Activated T-helper 1 cell treated with Interleukin-2 at 50 U/mL for 16 hours (primary cell): ENCODE measurements at regions not wholly inside any gene's neighbourhood (a gene's known extent, or its start where the extent isn't known, plus 50 kb on each side); places are given as distances from the start of the nearest gene placed in this dataset.
"Not testable (repeated sequence)": the region's sequence is repeated elsewhere in the genome, so short reads cannot be mapped to it uniquely, and the experiment has no call there.

Source experiments
- DNase-seq: peaks from one replicate; pipeline ENCODE4 v3.0.0-alpha.2; 2020; ENCODE audit warnings: low read depth

DNA sequence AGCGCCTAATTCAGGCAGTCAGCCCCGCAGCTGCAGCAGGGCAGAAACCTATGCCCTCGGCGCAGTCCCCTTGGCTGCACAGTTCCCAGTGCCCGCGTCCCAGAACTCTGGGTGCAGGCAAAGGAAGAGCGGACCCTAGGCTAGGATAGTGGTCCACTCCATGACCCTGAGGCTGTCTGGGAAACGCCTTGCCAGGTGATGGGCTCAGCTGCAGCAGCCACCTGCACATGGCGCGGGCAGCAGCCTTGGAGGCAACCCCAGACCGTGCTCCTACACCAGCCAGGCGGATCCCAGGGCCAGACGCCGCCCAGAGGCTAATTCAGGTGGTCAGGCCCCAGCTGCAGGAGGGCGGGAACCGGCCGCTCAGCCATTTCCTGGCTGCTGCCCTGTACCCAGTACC lies 83.0 kb downstream of the POTEC start:
- not testable (repeated sequence) for DNase-seq

DNA sequence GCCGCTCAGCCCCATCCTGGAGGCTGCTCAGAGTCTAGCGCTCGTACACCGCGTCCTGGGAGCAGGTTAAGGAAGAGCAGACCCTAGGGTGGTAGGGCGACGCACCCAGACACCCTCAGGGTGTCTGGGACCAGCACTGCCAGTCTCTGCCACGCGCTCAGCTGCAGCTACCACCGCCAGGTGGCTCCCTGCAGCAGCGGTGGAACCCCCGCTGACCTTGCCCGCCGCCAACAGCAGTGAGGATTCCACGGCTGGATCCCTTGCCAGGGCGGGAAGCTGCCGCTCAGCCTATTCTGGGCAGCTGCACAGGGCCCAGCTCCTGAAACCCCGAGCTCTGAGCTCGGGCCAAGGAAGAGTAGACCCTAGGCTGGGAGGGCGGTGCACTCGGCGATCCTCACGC lies 83.6 kb downstream of the POTEC start:
- DNase-seq = not testable (repeated sequence)

DNA sequence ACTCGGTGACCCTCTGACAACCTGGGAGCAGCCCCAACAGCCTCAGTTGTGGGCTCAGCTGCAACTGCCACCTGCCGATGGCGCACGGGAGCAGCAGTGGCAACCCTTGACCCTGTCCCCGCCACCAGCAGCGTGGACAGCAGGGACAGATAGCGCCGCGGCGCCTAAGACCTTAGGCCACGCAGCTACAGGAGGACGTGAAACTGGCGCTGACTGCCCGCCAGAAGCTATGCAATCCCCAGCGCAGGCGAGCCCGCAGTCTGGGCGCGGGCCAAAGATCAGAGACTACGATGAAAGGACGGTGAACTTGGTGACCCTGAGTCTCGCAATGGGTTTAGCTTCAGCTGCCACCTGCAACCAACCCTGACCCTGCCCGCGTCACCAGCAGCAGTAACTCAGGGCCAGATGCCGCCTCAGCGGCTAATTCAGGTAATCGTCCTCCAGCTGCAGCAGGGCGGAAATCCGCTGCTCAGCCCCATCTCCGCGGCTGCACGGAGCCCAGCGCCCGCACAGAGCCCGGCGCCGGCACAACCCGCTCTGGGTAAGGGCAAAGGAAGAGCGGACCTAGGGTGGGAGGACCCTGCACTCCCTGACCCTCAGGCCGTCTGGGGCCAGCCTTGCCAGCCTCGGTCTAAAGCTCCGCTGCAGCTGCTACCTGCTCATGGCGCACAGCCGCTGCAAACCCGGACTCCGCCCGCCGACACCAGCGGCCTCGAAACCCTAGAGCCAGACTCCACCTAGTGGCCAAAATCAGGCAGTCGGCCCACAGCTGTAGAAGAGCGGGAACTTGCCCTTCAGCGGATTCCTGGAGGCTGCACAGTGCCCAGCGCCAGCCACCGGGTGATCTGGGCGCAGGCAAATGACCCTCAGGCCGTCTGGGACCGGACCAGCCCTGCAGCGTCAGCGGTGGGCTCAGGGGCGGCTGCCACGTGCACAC lies 85.1 kb downstream of the POTEC start:
- peak; percentile 54 for DNase-seq

DNA sequence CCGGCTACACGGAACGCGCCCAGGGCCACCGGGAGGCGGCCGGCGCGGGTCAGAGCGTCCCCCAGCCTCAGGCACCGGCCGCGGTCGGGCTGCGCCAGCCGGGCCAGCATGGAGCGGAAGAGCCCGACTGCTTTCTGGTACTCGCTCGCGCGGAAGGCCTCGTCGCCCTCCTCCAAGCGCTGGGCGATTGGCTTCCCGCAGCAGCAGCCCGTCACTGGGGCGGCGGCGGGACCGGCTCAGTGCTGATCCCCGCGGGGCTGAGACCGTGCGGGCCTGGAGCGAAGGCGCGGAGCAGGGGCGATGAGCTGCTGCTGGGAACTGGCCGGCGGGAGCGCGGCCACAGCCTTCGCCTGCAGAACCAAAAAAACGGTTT lies 92.8 kb downstream of the POTEC start:
- DNase-seq = peak; percentile 29

DNA sequence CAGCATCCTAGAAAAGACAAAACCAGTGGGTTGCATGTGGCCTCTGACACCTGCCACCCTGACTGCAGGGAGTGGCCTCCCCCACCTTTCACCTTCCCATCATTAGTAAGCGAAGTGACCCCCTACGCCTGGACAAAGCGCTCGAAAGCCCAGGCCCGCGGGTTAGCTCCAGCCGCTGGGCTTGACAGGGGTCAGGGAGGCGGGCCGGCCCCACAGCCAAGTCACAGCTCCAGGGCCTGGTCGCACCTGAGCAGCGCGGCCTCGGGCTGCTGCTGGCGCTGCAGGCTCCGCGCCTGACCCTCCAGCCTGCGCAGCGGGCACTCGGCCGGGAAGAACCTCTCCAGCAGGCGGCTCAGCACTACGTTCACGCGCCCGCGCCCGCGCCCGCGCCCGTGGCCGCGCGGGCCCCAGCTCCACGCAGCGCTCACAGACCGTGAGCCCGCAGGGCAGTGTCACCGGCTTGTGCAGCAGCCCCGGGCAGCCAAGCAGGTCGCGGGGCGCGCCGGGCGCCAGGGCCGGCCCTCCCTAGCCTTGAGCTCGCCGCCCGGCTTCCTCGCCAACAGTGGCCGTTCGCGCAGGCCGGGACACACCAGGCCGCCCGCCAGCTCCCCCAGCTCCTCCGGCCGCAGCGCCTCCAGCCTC lies 93.3 kb downstream of the POTEC start:
- not testable (repeated sequence) for DNase-seq

DNA sequence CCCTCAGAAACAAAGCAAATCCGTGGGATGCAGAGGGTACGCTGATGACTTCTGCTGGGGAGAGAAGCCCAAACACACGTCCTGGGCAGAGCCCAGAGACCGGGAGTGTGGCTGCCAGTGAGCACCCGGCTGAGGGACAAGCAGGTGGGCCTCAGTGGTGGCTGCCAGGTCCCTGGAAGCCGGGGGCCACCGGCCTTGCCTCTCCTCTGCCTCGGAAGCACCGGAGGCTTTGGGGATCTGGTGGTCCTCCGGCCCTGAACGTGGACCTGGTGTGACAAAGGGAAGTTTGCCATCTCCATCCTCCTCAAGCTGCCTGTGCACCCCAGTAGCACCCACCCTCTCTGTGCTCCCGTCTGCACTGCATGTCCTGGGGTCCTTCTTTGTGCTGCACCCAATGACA lies 94.3 kb downstream of the POTEC start:
- DNase-seq = not testable (repeated sequence)

DNA sequence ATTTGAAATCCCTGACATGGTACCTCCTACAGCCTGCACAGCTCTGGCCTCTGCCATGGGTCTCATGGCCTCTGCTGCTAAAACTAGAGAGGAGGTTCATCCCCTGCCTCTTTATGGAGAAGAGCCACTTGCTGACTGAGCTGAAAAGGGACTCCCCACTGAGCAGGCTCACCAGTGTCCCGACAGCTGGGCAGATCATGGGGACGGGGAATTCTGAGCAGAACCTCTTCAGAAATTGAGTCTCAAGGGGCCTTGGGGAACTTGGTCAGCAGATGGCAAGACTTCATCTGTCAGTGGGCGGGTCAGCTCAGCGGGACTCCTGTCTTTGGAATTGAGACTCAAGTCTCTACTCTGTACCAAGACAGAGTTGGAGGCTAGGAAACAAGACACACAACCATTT lies 95.7 kb downstream of the POTEC start:
- DNase-seq = not testable (repeated sequence)

DNA sequence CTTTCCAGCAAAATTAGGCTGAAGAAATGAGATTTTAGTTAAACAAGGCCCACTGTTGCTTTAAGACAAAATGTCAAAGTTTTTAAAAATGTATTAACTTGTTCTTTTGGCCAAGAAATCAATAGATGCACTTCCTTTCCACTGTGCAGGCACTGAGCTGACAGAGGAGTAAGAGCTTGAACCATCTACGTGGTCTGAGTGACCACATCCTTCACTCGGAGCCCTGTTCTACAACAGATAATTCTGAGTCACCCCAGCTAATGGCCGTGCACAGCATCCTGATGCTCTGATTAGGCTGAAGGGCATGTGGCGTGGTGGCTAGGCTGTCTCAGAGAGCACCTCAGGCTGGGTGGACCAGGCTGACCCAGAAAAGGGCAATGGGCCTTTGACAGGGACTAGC lies 107.9 kb downstream of the POTEC start:
- DNase-seq = not testable (repeated sequence)

DNA sequence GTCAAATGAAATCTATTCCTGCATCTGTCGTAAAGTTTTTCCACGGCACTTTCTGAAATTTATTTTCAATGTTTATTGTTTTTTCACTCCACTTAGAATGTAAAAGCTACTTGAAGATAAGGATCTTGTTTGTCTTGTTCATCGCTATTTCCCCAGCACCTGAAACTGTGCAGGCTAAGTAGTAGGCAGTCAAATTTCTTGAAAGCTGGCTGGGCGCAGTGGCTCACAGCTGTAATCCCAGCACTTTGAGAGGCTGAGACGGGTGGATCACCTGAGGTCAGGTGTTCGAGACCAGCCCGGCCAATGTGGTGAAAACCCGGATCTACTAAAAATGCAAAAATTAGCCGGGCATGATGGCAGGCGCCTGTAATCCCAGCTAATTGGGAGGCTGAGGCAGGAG lies 111.0 kb downstream of the POTEC start:
- DNase-seq = not testable (repeated sequence)

DNA sequence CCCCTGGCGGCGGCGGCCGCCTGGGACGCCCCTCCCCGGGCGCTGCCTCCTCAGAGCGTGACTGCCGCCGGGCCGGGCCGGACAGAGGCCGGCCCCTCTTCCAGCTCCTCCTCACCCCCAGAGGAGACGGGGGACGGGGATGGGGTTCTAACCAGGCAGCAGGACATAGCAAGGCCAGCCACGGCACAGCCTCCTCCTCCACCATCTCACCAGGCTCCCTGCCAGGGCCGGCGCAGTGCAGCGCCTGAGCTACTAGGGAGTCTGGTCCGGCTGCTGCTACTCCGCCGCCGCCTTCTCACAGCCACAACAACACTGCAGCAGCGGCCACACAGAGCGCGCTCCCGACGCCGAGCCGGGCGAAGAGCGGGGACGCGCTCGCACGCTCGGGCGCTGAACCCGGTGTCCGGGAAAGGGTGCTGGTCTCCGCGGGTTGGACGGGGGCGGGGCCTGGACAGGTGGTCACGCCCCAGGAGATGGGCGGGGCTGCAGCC lies 112.3 kb downstream of the POTEC start:
- peak; percentile 43 for DNase-seq

DNA sequence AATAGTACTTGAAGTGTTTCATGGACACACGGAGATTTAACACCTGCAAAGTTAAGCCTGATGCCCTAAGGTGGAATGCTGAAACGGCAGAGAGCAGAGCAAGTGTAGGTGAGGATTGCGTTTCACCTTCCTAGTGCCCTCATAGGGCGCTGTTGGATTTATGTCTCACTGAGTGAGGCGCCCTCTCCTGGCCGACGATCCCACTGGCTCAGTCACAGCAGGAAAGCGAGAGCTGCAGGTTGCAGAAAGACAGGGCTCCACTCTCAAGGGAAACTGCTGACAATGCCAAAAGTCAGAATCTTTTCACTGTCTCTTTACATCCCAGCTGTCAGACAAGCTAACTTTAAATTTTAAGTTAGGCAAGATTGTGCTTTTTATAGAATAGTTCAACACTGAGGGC lies 127.6 kb downstream of the POTEC start:
- peak; percentile 7 for DNase-seq

DNA sequence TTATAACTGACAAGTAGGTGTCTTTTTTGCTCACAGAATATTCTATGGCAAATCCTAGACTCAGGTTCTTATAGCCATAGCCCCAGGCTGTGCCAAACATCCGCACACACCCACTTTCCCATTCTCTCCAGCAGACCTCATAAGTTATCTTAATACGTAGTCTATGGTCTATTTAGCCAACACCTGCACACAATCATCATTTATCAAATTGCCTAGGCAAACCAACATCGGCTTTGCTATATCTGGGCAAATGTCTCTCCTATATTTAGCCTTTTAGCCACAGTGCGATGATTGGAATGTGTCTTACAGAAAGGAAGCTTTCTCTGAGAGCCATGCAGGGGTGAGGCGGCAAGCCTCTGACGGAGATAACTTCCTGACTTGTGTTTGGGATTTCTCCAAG lies 128.0 kb downstream of the POTEC start:
- DNase-seq = not testable (repeated sequence)

DNA sequence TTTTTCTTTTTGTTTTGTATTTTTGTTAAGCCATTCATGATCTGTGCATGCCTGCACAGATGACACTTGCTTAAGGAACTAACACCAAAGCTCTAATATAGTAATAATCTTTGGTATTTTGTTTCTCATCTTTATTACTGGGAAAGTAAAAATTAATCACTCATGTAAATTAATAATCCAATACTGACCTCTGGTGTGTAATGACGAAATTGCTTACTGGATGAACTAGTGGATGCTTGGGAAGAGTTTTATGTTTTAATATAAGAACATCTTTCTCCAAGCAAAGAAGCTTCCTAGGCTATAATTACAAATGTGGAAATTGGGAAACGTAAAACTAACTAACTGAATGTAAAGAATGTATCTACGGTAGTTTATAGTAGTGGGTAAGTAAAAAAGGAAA lies 147.9 kb downstream of the POTEC start:
- DNase-seq = not testable (repeated sequence)

DNA sequence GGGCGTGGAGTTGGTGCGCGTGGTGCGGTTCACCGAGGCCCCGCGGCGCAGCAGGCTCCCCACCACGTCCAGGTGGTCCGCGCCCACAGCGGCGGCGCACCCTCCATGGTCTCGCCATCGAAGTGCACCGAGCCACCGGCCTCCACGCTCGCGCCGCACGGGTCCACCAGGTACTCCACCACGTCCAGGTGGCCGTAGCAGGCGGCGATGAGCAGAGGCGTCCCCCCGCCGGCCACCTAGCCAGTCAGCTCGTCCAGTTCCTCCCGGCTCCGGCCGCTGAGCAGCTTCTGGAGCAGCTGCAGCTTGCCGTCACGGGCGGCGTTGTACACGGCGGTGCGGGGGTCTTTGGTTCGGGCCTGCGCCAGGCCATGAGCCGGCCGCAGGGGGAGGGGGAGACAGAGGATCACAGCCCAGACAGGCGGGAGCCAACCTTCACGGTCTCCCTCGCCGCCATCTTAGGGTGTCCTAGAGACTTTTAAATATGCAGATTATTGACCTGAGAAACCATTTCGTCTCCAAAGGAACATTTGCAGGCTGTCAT lies 149.8 kb downstream of the POTEC start:
- DNase-seq = not testable (repeated sequence)

DNA sequence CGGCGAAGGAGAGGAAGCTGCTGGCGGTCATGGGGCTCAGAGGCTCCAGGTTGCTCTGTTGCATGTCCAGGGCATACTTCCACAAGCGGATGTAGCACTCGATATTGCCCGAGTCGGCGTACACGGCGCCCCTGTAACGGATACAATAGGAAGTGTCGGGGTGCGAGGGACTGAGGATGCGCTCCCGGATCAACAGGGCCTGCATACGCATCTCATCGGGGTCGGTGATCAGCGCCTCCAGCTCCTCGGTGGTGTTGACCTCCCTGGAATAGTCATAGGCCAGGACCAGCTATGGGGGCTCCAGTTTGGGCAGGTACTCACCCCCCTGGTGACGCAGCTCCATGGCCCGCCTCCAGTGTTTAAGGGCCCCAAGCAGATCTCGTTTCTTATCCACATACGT lies 150.8 kb downstream of the POTEC start:
- not testable (repeated sequence) for DNase-seq

DNA sequence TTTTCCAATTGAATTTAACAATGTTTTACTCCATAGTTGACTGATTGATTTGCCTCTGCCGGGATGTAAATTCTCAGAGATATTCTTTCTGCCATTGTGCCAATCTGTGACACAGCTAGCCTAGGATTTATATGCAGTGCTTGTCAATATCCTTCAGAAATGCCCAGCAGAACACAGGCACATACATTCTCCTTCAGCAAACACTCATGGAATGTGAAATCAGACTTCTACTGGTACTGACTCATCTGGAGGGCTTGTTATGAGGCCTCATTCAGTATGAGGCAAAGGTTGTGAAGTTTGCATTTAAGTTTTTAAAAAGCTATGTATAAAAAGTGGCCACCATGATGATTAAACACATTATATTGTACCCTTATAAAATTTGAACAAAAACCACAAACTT lies 158.4 kb downstream of the POTEC start:
- not testable (repeated sequence) for DNase-seq

DNA sequence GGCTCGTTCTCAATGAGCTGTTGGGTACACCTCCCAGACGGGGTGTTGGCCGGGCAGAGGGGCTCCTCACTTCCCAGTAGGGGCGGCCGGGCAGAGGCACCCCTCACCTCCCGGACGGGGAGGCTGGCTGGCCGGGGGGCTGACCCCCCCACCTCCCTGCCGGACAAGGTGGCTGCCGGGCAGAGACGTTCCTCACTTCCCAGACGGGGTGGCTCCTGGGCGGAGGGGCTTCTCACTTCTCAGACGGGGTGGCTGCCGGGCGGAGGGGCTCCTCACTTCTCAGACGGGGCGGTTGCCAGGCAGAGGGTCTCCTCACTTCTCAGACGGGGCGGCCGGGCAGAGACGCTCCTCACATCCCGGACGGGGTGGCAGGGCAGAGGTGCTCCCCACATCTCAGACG lies 160.7 kb downstream of the POTEC start:
- DNase-seq = not testable (repeated sequence)

DNA sequence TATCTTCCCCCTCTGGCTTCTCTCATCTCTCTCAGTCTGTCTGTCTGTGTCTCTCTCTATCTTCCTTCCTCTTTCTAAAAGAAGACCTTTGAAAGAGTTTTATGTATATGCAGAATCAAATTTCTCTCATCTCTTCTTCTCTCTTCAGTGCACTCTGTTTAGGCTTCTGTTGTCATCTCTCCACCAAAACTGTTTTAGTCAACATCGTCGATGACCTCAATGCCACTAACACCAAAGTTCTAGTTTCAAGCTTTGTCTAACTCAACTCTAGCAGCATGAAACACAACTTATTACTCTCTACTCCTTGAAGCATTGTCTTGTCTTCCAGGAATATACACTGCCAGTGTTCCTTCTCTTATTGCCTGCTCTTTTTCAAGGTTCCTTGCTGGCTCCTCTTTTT lies 163.9 kb downstream of the POTEC start:
- DNase-seq = not testable (repeated sequence)

DNA sequence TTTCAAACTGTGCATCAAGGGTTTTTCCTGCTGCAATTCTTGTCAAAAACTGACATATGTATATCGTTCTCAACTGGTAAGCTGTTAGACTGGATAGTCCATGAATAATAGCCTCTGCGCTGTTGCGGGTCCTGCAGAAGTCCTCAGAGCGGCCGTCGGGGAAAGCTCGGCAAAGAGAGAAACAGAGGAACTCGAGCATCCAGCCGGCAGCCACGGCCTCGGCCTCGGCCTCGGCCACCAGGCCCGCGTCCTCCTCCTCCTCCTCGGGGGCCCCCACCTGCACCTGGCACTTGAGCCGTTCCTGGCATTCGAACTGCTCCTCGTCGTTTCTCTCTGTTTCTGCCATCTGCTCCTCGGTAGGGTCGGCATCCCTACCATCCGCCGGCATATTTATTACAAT lies 165.0 kb downstream of the POTEC start:
- not testable (repeated sequence) for DNase-seq

DNA sequence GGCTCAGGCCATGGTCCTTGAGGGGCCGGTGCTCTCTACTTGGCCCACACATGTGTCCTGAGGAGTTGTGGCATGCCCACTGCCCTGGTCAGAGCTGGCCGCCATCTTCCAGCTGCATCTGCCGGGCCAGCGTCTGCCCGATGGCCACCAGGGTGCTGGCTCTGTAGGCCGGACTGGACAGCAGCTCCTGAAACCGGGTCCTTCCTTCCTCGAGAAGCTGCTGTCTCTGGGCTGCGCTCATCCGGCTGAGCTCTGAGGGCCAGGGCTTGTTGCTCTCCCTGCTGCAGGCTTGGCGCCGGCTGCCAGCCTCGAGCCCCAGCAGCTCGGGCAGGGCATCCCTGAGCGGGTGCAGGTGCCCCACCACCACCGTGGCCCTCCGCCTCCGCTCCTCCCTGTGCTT lies 182.1 kb downstream of the POTEC start:
- not testable (repeated sequence) for DNase-seq

DNA sequence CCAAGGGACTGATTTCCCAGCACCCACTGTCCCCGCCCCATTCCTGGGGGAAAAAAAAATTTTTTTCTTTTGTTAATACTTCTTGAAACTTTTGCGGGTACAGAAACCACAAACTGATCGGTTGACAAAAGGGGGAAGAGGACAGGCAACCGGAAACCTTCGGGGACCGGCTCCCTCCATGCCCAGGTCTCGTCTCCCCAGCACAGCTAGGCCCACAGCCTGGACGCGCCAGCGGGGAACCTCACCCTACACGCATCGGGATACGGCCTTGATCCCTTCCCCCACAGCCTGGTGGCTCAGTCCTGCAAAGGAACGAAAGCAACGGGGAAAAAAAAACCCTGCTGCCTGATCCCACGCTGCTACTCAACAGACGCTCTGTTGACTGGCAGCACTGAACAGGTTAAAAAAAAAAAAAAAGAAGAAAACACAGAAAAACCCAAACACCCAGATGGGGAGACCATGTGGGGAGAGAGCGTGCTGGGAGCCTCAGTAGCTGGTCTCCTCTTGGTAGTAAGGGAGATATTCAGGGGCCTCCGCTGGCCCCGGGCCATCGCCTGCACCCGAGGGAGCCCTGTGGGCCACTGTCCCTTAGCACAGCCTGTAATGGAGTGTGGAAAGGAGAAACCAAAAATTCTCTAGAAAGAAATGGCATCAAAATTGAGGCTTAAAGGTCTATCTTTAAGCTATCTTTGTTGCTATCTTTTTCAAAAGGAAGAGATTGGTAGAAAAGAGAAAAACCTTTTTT lies 185.7 kb downstream of the POTEC start:
- DNase-seq = not testable (repeated sequence)

DNA sequence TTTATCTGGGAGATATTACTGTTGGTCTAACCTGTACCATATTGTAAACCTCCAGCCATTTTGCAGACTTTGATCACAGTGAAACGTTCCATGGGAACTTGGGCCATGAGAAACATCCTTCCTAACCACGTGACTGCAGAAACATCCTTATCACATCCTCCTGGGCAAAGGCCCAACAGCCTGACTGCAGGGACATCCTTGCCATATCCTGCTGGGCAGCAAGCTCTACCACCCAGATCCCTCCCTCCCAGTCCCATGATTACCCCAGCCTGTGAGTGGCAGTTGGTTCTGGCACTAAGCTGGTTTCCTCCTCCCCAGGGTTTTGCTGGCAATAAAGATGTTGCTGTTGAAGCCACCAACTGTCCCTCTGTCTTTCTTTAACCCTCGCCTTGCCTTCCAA lies 201.2 kb downstream of the POTEC start:
- not testable (repeated sequence) for DNase-seq
